Neural crest cell (in vitro differentiated cells): ENCODE measurements at regions not wholly inside any gene's neighbourhood (a gene's known extent, or its start where the extent isn't known, plus 50 kb on each side); places are given as distances from the start of the nearest gene placed in this dataset.

ENCODE experiments used
- DNase-seq: peaks from one replicate; pipeline ENCODE4 v3.0.0; 2021; ENCODE audit warnings: low read depth, mixed read lengths, low spot score
- H3K27ac Mint-ChIP-seq: one replicate; pipeline ENCODE4 v1.8.0; 2021; ENCODE audit warnings: mild to moderate bottlenecking, mixed read lengths; ENCODE audit not compliant: unreplicated experiment
- H3K27me3 Mint-ChIP-seq: 2 replicates; pipeline ENCODE4 v1.8.0; 2021; ENCODE audit warnings: low read depth, mild to moderate bottlenecking, mixed read lengths
- H3K36me3 Mint-ChIP-seq: 2 replicates; pipeline ENCODE4 v1.8.0; 2021; ENCODE audit warnings: low read depth, mild to moderate bottlenecking, mixed read lengths
- H3K4me1 Mint-ChIP-seq: 2 replicates; pipeline ENCODE4 v1.8.0; 2021; ENCODE audit warnings: mixed read lengths
- H3K4me3 Mint-ChIP-seq: one replicate; pipeline ENCODE4 v1.8.0; 2021; ENCODE audit warnings: mild to moderate bottlenecking, mixed read lengths
- H3K9me3 Mint-ChIP-seq: 2 replicates; pipeline ENCODE4 v1.8.0; 2021; ENCODE audit warnings: mixed read lengths
- TF ChIP-seq, protein P1 (sequence below): fragments of 200-600 bp; sonication (generic); conservative IDR thresholded peaks from 2 replicates; pipeline ENCODE4 v1.5.0; 2021; ENCODE audit warnings: antibody characterized with exemption, mild to moderate bottlenecking

- TF ChIP-seq, protein P1, sequence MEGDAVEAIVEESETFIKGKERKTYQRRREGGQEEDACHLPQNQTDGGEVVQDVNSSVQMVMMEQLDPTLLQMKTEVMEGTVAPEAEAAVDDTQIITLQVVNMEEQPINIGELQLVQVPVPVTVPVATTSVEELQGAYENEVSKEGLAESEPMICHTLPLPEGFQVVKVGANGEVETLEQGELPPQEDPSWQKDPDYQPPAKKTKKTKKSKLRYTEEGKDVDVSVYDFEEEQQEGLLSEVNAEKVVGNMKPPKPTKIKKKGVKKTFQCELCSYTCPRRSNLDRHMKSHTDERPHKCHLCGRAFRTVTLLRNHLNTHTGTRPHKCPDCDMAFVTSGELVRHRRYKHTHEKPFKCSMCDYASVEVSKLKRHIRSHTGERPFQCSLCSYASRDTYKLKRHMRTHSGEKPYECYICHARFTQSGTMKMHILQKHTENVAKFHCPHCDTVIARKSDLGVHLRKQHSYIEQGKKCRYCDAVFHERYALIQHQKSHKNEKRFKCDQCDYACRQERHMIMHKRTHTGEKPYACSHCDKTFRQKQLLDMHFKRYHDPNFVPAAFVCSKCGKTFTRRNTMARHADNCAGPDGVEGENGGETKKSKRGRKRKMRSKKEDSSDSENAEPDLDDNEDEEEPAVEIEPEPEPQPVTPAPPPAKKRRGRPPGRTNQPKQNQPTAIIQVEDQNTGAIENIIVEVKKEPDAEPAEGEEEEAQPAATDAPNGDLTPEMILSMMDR = no peak
- no peak overlapping the region for H3K27ac Mint-ChIP-seq
- peaks cover 6% of the 10 kb centered on the region for H3K4me1 Mint-ChIP-seq
- no peak overlapping the region for H3K4me3 Mint-ChIP-seq
- no peaks in the 10 kb centered on the region for H3K27me3 Mint-ChIP-seq
- H3K9me3 Mint-ChIP-seq = peaks cover 9% of the 10 kb centered on the region
- H3K36me3 Mint-ChIP-seq = no peaks in the 10 kb centered on the region
- DNase-seq = no peak
Observed at GRCh38 chr6:4435981-4436445, 300.6 kb upstream of the ECI2 start.

DNA sequence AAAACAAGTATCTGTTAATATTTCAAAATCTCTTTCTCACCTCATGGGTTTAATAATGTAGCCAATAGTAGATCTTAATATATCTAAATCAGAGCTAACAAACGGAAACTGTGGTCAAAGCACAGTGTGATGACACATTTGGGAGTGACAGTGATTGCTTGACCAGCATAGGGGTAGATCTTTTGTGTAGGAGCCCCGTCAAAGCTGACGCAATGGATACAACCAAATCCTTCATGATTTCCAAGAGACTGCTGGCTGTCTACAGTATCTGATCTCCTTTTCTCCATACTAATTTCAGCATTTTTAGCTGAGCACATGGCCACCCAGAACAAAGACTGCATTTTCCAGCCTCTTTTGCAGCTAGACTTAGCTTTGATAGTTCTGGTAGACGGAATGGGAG, 299.3 kb upstream of the ECI2 start:
- TF ChIP-seq, protein P1 = no peak
- H3K36me3 Mint-ChIP-seq = peaks cover under 1% of the 10 kb centered on the region
- H3K27me3 Mint-ChIP-seq = no peaks in the 10 kb centered on the region
- peaks cover 6% of the 10 kb centered on the region for H3K4me1 Mint-ChIP-seq
- H3K27ac Mint-ChIP-seq = no peak overlapping the region
- no peak for DNase-seq
- peaks cover 10% of the 10 kb centered on the region for H3K9me3 Mint-ChIP-seq
- H3K4me3 Mint-ChIP-seq = no peak overlapping the region

DNA sequence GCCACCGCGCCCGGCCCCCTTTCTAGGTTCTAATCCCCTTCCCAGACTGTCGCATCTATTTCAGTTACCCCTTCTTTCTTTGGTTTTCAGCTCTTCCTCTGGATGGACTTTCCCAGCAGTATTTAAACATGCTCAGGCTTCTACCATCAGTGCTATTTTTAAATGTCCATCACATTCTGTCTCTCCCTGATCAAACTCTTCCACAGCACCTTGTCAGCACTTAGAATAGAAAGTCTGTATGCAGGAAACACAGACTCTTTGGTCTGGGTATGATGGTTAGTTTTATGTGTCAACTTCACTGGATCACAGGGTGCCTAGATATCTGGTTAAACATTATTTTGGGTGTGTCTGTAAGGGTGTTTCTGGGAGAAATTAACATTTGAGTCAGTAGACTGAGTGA, 297.8 kb upstream of the ECI2 start:
- peaks cover 4% of the 10 kb centered on the region for H3K36me3 Mint-ChIP-seq
- no peak overlapping the region for H3K27ac Mint-ChIP-seq
- TF ChIP-seq, protein P1 = no peak
- no peak for DNase-seq
- H3K4me3 Mint-ChIP-seq = no peak overlapping the region
- peaks cover 16% of the 10 kb centered on the region for H3K9me3 Mint-ChIP-seq
- peaks cover 6% of the 10 kb centered on the region for H3K4me1 Mint-ChIP-seq
- no peaks in the 10 kb centered on the region for H3K27me3 Mint-ChIP-seq

DNA sequence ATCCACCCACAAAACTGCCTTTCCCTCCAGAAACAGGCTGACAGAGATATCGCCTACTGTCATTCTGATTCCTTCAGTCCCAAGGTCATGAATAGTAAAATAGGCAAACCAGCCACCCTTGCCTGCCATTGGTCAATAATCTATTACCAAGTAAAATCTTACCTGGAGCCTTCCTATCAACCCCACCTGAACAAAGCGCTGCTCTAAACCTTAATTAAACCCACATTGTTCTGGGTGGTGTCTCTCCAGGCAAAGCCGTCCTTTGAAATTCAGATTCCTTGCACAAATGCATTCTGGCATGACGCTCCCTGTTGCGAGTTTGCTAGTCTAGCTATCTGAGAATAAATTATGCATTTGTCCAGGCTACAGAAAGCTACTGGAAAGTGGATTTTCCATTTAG, 291.6 kb upstream of the ECI2 start:
- DNase-seq = no peak
- H3K27ac Mint-ChIP-seq = no peak overlapping the region
- H3K36me3 Mint-ChIP-seq = peaks cover 14% of the 10 kb centered on the region
- TF ChIP-seq, protein P1 = no peak
- no peak overlapping the region for H3K4me3 Mint-ChIP-seq
- no peaks in the 10 kb centered on the region for H3K4me1 Mint-ChIP-seq
- H3K9me3 Mint-ChIP-seq = peaks cover 11% of the 10 kb centered on the region
- no peaks in the 10 kb centered on the region for H3K27me3 Mint-ChIP-seq

DNA sequence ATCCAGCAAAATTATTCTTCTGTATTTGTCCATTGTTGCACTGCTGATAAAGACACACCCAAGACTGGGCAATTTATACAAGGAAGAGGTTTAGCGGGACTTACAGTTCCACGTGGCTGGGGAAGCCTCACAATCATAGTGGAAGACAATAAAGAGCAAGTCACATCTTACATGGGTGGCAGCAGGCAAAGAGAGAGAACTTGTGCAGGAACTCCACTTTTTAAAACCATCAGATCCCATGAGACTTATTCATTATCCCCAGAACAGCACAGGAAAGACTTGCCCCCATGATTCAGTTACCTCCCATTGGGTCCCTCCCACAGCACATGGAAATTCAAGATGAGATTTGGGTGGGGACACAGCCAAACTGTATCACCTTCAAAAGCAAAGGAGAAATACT, 286.5 kb upstream of the ECI2 start:
- DNase-seq = no peak
- TF ChIP-seq, protein P1 = no peak
- Mint-ChIP-seq H3K4me1 (peaks cover 6% of the 10 kb centered on the region), H3K27me3 (no peaks in the 10 kb centered on the region), H3K9me3 (peaks cover 8% of the 10 kb centered on the region), H3K27ac (no peak overlapping the region), H3K36me3 (peaks cover 13% of the 10 kb centered on the region), H3K4me3 (no peak overlapping the region)
